A673 (cell line): ENCODE measurements at regions not wholly inside any gene's neighbourhood (a gene's known extent, or its start where the extent isn't known, plus 50 kb on each side); places are given as distances from the start of the nearest gene placed in this dataset.

Source experiments
- CTCF ChIP-seq: fragments of 300-800, 200-600 bp; sonication (generic); conservative IDR thresholded peaks from 2 replicates; pipeline ENCODE4 v1.5.1; 2017; ENCODE audit warnings: low read depth, mild to moderate bottlenecking, antibody characterized with exemption, low read length, moderate library complexity, mixed read lengths
- EZH2 ChIP-seq: fragments of 200-600 bp; sonication (generic); IDR thresholded peaks from 2 replicates; pipeline ENCODE4 v1.6.1; 2017; ENCODE audit warnings: borderline replicate concordance, low read depth, mild to moderate bottlenecking, mixed read lengths, antibody characterized with exemption, low read length; ENCODE audit not compliant: poor library complexity, severe bottlenecking

GRCh38 chr3:82618594-82618993 is 857.1 kb upstream of the GBE1 start:
- no peak for TF ChIP-seq CTCF
- TF ChIP-seq EZH2: no peak
